Loucy (cell line): ENCODE measurements at regions not wholly inside any gene's neighbourhood (a gene's known extent, or its start where the extent isn't known, plus 50 kb on each side); places are given as distances from the start of the nearest gene placed in this dataset.

Source experiments
- H2AFZ ChIP-seq: fragments of 200-600 bp; sonication (generic); 2 replicates; pipeline ENCODE4 v1.6.0; 2016; ENCODE audit warnings: antibody characterized with exemption, mild to moderate bottlenecking, low read length, moderate library complexity
- H3F3A ChIP-seq: fragments of 200-600 bp; 2 replicates; pipeline ENCODE4 v1.6.0; 2016; ENCODE audit warnings: antibody characterized with exemption, low read depth, mild to moderate bottlenecking
- H3K27me3 ChIP-seq: fragments of 200-600 bp; sonication (generic); 2 replicates; pipeline ENCODE4 v1.6.1; 2014; ENCODE audit warnings: low read length, mild to moderate bottlenecking; ENCODE audit not compliant: insufficient read depth, poor library complexity, severe bottlenecking
- H3K36me3 ChIP-seq: fragments of 200-600 bp; sonication (generic); 2 replicates; pipeline ENCODE4 v1.6.1; 2016; ENCODE audit warnings: low read length; ENCODE audit not compliant: insufficient read depth
- H3K4me1 ChIP-seq: fragments of 200-600 bp; sonication (generic); 2 replicates; pipeline ENCODE4 v1.5.1; 2014; ENCODE audit warnings: low read length, mild to moderate bottlenecking; ENCODE audit not compliant: insufficient read depth, poor library complexity, severe bottlenecking
- H3K4me2 ChIP-seq: fragments of 200-600 bp; sonication (generic); 2 replicates; pipeline ENCODE4 v1.6.0; 2014; ENCODE audit warnings: antibody characterized with exemption, low read length, low read depth, mild to moderate bottlenecking; ENCODE audit not compliant: poor library complexity, severe bottlenecking
- H3K4me3 ChIP-seq: fragments of 200-600 bp; sonication (generic); 2 replicates; pipeline ENCODE4 v1.5.1; 2014; ENCODE audit warnings: low read length, mild to moderate bottlenecking, mixed read lengths; ENCODE audit not compliant: poor library complexity, severe bottlenecking
- H3K79me2 ChIP-seq: fragments of 200-600 bp; sonication (generic); 2 replicates; pipeline ENCODE4 v1.6.1; 2014; ENCODE audit warnings: low read length; ENCODE audit not compliant: insufficient read depth
- H3K9ac ChIP-seq: fragments of 200-600 bp; sonication (generic); 2 replicates; pipeline ENCODE4 v1.6.0; 2014; ENCODE audit warnings: mild to moderate bottlenecking, low read depth, low read length, moderate library complexity; ENCODE audit not compliant: poor library complexity, severe bottlenecking
- H3K9me2 ChIP-seq: fragments of 200-600 bp; sonication (generic); replicated peaks from 2 replicates; pipeline ENCODE4 v1.6.1; 2016; ENCODE audit warnings: low read depth, low read length, mixed read lengths
- H3K9me3 ChIP-seq: fragments of 200-600 bp; sonication (generic); 2 replicates; pipeline ENCODE4 v1.6.1; 2014; ENCODE audit warnings: mild to moderate bottlenecking, antibody characterized with exemption, low read length, low read depth; ENCODE audit not compliant: insufficient read depth
- H4K20me1 ChIP-seq: fragments of 200-600 bp; sonication (generic); 2 replicates; pipeline ENCODE4 v1.6.0; 2014; ENCODE audit warnings: antibody characterized with exemption, low read length, mild to moderate bottlenecking; ENCODE audit not compliant: insufficient read depth, poor library complexity, severe bottlenecking
- EZH2phosphoT487 ChIP-seq: fragments of 200-600 bp; IDR thresholded peaks from 2 replicates; pipeline ENCODE4 v1.6.1; 2018; ENCODE audit warnings: antibody characterized with exemption, mild to moderate bottlenecking, moderate library complexity, borderline replicate concordance
- TF ChIP-seq, protein P1 (sequence below): fragments of 200-600 bp; sonication (generic); conservative IDR thresholded peaks from 2 replicates; pipeline ENCODE4 v1.5.1; 2014; ENCODE audit warnings: mild to moderate bottlenecking, antibody characterized with exemption, low read length

DNA sequence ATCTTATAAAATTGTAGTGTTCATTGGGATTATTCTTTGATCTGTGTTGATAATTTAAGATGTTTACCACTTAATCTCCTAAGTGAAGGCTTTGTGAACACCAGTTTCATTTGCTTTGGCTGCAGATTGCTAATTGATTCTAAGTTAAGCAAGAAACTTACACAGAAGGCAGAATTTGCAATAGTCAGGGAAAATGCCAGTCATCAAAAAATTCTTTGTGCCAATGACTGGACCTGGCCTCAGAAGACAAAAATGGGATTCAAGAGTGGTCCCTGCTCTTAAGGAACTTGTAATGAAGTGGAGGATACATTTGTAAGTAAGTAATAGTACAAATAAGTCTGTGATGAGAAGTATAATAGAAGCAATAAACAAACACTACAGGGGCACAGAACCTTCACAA is 63.3 kb upstream of the EXOC2 start:
- Histone ChIP-seq H3K9me2 (no peaks in the 10 kb centered on the region), H3K27me3 (no peaks in the 10 kb centered on the region), H3K9me3 (no peaks in the 10 kb centered on the region), H3K9ac (no peak overlapping the region), H2AFZ (no peak overlapping the region), H3K4me2 (no peak overlapping the region), H3K79me2 (no peaks in the 10 kb centered on the region), H4K20me1 (no peaks in the 10 kb centered on the region), H3K36me3 (no peaks in the 10 kb centered on the region), H3K4me3 (no peak overlapping the region), H3K4me1 (peaks cover 6% of the 10 kb centered on the region), H3F3A (no peaks in the 10 kb centered on the region)
- TF ChIP-seq, protein P1, sequence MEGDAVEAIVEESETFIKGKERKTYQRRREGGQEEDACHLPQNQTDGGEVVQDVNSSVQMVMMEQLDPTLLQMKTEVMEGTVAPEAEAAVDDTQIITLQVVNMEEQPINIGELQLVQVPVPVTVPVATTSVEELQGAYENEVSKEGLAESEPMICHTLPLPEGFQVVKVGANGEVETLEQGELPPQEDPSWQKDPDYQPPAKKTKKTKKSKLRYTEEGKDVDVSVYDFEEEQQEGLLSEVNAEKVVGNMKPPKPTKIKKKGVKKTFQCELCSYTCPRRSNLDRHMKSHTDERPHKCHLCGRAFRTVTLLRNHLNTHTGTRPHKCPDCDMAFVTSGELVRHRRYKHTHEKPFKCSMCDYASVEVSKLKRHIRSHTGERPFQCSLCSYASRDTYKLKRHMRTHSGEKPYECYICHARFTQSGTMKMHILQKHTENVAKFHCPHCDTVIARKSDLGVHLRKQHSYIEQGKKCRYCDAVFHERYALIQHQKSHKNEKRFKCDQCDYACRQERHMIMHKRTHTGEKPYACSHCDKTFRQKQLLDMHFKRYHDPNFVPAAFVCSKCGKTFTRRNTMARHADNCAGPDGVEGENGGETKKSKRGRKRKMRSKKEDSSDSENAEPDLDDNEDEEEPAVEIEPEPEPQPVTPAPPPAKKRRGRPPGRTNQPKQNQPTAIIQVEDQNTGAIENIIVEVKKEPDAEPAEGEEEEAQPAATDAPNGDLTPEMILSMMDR, result no peak
- no peak for TF ChIP-seq EZH2phosphoT487

DNA sequence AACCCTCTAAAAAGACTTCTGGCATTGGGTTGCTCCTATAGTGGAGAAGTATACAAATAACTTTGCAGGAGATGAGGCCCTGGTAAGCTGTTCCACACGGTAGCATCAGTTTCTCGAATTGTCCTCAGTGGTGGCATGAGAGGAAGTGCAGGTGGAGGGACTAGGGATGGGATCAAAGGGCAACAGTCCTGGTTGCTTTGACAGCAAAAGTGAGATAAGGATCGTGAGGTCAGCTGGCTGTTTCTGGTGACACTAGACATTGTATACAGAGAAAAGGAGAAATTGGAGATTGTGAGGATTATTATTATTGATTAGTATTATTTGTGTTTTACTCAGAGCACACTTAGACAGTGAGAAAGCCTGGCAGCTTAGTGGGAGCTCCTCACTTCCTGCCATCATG is 61.3 kb upstream of the EXOC2 start:
- TF ChIP-seq, protein P1, result no peak
- TF ChIP-seq EZH2phosphoT487, result no peak
- peaks cover 6% of the 10 kb centered on the region for H3K4me1 ChIP-seq
- no peak overlapping the region for H3K4me3 ChIP-seq
- no peaks in the 10 kb centered on the region for H3K36me3 ChIP-seq
- H3K9ac ChIP-seq, result no peak overlapping the region
- no peaks in the 10 kb centered on the region for H3K9me3 ChIP-seq
- no peaks in the 10 kb centered on the region for H3K9me2 ChIP-seq
- no peaks in the 10 kb centered on the region for H3F3A ChIP-seq
- H3K79me2 ChIP-seq, result no peaks in the 10 kb centered on the region
- no peaks in the 10 kb centered on the region for H3K27me3 ChIP-seq
- no peak overlapping the region for H2AFZ ChIP-seq
- H4K20me1 ChIP-seq, result no peaks in the 10 kb centered on the region
- no peak overlapping the region for H3K4me2 ChIP-seq

DNA sequence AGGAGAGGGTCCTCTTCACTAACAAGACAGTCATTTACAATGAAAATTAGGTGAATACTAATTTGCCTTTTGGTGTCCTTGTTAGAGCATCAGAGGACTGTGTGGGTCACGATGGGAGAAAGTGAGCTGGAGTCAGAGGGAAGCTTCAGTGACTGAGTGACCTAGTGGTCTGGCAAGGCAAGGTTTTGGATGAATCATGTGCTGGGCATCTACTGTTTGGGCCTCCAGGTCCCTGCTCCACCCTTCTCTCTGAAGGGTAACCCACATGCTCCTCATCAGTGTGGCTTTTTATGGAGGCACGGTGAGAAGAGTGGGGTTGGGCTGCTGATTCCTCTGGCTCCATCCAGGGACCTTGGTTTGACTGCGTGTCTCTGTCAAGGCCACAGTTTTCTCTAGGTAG is 60.5 kb upstream of the EXOC2 start:
- no peak for TF ChIP-seq EZH2phosphoT487
- TF ChIP-seq, protein P1, result no peak
- Histone ChIP-seq H3K27me3 (no peaks in the 10 kb centered on the region), H3K9me2 (no peaks in the 10 kb centered on the region), H3K36me3 (no peaks in the 10 kb centered on the region), H3K4me3 (no peak overlapping the region), H4K20me1 (no peaks in the 10 kb centered on the region), H3K9me3 (no peaks in the 10 kb centered on the region), H3K4me2 (no peak overlapping the region), H3K79me2 (no peaks in the 10 kb centered on the region), H2AFZ (no peak overlapping the region), H3K4me1 (peaks cover 6% of the 10 kb centered on the region), H3F3A (no peaks in the 10 kb centered on the region), H3K9ac (no peak overlapping the region)
